Dendritic cell treated with granulocyte-macrophage colony-stimulating factor and Interleukin-4, amounts not matched to agents 40 ng/mL and 50 ng/mL, for 4 days (primary cell): ENCODE measurements at regions not wholly inside any gene's neighbourhood (a gene's known extent, or its start where the extent isn't known, plus 50 kb on each side); places are given as distances from the start of the nearest gene placed in this dataset.
A peak's percentile ranks its signal among the peaks of the same experiment; 100 is the strongest.
"Not testable (repeated sequence)": the region's sequence is repeated elsewhere in the genome, so short reads cannot be mapped to it uniquely, and the experiment has no call there.

ENCODE experiments used
- H3K27ac Mint-ChIP-seq: one replicate; pipeline ENCODE4 v1.8.0; 2022; ENCODE audit warnings: mild to moderate bottlenecking, mixed read lengths
- H3K27me3 Mint-ChIP-seq: one replicate; pipeline ENCODE4 v1.8.0; 2022; ENCODE audit warnings: mild to moderate bottlenecking, mixed read lengths
- H3K36me3 Mint-ChIP-seq: one replicate; pipeline ENCODE4 v1.8.0; 2022; ENCODE audit warnings: low read depth, mixed read lengths
- H3K4me1 Mint-ChIP-seq: one replicate; pipeline ENCODE4 v1.8.0; 2022; ENCODE audit warnings: low read depth, mixed read lengths
- H3K4me3 Mint-ChIP-seq: one replicate; pipeline ENCODE4 v1.8.0; 2022; ENCODE audit warnings: mild to moderate bottlenecking, moderate library complexity, mixed read lengths
- H3K9me3 Mint-ChIP-seq: one replicate; pipeline ENCODE4 v1.8.0; 2022; ENCODE audit warnings: mixed read lengths
- intact Hi-C: fragments of 100-400 bp; cut with micrococcal nuclease; formaldehyde crosslinking; loops from one replicate; pipeline ENCODE4 v1.15.0; 2022

DNA sequence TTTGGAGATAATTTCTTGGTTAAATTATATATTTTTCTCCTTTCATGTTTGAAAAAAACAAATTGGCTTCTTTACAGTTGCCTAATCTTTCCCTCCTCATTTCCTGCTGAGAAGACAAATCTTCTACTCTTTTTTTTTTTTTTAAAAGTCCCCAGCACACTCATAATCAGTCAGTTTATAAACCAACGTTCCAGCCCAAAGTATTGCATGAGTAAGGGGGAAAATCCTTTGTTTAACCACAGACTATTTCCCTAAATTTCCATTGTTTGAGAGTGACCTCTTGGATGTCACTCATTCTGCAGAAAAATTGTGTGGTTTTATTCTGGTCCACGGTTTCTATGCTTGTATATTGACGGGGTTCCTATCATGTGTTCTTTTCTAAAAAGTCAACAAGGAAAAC is 55.1 kb upstream of the TLR4 start:
- Mint-ChIP-seq H3K4me3 (no peak overlapping the region), H3K4me1 (peaks cover 30% of the 10 kb centered on the region), H3K36me3 (no peaks in the 10 kb centered on the region), H3K9me3 (no peaks in the 10 kb centered on the region), H3K27ac (no peak overlapping the region), H3K27me3 (peaks cover 13% of the 10 kb centered on the region)
- intact Hi-C loops: loop anchor here (5.0 to 10.0 kb wide), 2 partner anchors 53 to 416 kb away; partner anchors contain the start of gene TLR4

- intact Hi-C loops: loop anchor here (1.0 to 10.0 kb wide), 6 partner anchors 57 to 1722 kb away; partner anchors contain the start of genes BRINP1 and TLR4
- H3K27me3 Mint-ChIP-seq: peaks cover 31% of the 10 kb centered on the region
- peak overlapping the region; percentile 36 for H3K27ac Mint-ChIP-seq
- no peaks in the 10 kb centered on the region for H3K9me3 Mint-ChIP-seq
- H3K4me1 Mint-ChIP-seq: peaks cover 32% of the 10 kb centered on the region
- H3K4me3 Mint-ChIP-seq: peak overlapping the region; percentile 53
- no peaks in the 10 kb centered on the region for H3K36me3 Mint-ChIP-seq
These were observed 59.1 kb upstream of the TLR4 start for GRCh38 chr9:117644932-117645636.

DNA sequence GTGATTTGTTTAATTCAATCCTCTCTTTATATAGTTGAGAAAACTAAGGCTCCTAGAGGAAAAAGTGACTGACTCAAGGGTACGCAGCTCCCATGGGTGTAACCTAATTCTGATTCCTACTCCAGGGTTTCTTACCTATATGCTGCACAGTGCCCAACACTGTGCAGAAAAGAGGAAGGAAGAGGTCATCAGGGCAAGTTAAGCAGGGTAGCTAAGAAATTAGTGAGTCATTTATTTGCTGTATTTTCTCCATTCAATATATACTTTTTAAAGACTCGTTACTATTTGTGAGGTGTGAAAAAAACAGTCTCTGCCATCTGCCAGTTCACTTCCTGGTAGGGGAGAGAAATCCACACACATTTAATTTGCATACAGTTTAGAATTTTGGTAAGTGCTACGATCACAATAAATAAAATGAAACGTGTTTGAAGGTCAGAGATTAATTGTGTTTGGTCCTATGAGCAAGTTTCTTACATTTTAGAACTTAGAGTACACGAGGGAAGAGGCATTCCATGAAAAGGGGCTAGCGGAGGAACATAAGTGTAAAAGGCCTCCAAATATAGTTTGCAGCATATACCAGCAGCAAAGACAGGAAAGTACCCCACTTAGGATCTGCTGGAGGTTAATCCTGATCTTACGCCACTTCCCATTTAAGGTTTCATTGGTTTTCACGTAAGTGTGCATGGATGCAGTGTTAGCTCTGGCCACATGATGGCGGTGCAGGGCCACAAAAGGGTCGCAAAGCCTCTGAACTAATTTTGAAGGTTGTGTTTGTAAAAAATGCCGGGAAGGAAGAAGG is 59.9 kb upstream of the TLR4 start:
- intact Hi-C loops: loop anchor here (1.0 to 10.0 kb wide), 5 partner anchors 138 to 1723 kb away; partner anchors contain the start of gene BRINP1
- Mint-ChIP-seq H3K4me3 (peak overlapping the region; percentile 53), H3K27ac (peak overlapping the region; percentile 36), H3K9me3 (no peaks in the 10 kb centered on the region), H3K4me1 (peaks cover 30% of the 10 kb centered on the region), H3K36me3 (no peaks in the 10 kb centered on the region), H3K27me3 (peaks cover 32% of the 10 kb centered on the region)

- Mint-ChIP-seq H3K27ac (no peak overlapping the region), H3K27me3 (peaks cover 34% of the 10 kb centered on the region), H3K4me1 (peaks cover 22% of the 10 kb centered on the region), H3K9me3 (no peaks in the 10 kb centered on the region), H3K4me3 (peak overlapping the region; percentile 21), H3K36me3 (no peaks in the 10 kb centered on the region)
- intact Hi-C loops: loop anchor here (5.0 to 10.0 kb wide), 3 partner anchors 229 to 1724 kb away; partner anchors contain the start of gene BRINP1
These were observed 60.9 kb upstream of the TLR4 start for GRCh38 chr9:117643288-117643654.

DNA sequence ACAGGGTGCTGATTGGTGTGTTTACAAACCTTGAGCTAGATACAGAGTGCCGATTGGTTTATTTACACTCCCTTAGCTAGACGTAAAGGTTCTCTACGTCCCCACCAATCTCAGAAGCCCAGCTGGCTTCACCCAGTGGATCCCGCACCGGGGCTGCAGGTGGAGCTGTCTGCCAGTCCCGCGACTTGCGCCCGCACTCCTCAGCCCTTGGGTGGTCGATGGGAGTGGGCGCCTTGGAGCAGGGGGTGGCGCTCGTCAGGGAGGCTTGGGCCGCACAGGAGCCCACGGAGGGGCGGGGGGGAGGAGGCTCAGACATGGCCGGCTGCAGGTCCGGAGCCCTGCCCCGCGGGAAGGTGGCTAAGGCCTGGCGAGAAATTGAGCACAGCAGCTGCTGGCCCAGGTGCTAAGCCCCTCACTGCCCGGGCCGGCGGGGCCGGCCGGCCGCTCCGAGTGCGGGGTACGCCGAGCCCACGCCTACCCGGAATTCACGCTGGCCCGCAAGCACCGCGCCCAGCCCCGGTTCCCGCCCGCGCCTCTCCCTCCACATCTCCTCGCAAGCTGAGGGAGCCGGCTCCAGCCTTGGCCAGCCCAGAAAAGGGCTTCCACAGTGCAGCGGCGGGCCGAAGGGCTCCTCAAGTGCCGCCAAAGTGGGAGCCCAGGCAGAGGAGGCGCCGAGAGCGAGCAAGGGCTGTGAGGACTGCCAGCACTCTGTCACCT is 61.5 kb upstream of the TLR4 start:
- H3K4me1 Mint-ChIP-seq: peaks cover 22% of the 10 kb centered on the region
- not testable (repeated sequence) for H3K9me3 Mint-ChIP-seq, H3K36me3 Mint-ChIP-seq, H3K27ac Mint-ChIP-seq
- peaks cover 34% of the 10 kb centered on the region for H3K27me3 Mint-ChIP-seq
- intact Hi-C loops: loop anchor here (5.0 to 10.0 kb wide), 3 partner anchors 230 to 1725 kb away; partner anchors contain the start of gene BRINP1
- H3K4me3 Mint-ChIP-seq: peak overlapping the region; percentile 21

GRCh38 chr9:117636681-117637080 is 67.5 kb upstream of the TLR4 start:
- Mint-ChIP-seq H3K27me3 (peaks cover 26% of the 10 kb centered on the region), H3K9me3 (no peaks in the 10 kb centered on the region), H3K4me1 (no peaks in the 10 kb centered on the region), H3K36me3 (no peaks in the 10 kb centered on the region), H3K4me3 (no peak overlapping the region), H3K27ac (no peak overlapping the region)
- intact Hi-C loops: no loop called here

DNA sequence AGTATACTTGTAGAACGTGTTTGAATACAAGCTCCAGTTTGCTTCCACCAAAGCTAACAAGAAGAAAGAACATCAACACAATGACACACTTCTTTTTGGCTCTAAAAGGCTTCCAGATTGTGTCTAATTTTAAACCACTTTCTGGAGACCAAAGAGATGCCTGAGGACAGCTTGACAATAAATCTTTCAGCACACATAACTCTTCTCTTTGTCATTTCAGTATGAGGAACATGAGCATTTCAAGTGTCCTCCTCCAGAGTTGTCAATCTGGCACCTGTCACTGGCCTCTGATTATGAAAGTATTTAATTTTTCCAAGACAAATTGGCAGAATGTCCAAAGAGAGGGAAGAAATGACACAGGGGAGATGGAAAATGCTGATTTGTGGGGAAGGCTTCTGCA is 79.0 kb upstream of the TLR4 start:
- H3K27me3 Mint-ChIP-seq: no peaks in the 10 kb centered on the region
- intact Hi-C loops: no loop called here
- no peak overlapping the region for H3K27ac Mint-ChIP-seq
- peaks cover 28% of the 10 kb centered on the region for H3K9me3 Mint-ChIP-seq
- H3K4me3 Mint-ChIP-seq: no peak overlapping the region
- H3K36me3 Mint-ChIP-seq: no peaks in the 10 kb centered on the region
- H3K4me1 Mint-ChIP-seq: no peaks in the 10 kb centered on the region

DNA sequence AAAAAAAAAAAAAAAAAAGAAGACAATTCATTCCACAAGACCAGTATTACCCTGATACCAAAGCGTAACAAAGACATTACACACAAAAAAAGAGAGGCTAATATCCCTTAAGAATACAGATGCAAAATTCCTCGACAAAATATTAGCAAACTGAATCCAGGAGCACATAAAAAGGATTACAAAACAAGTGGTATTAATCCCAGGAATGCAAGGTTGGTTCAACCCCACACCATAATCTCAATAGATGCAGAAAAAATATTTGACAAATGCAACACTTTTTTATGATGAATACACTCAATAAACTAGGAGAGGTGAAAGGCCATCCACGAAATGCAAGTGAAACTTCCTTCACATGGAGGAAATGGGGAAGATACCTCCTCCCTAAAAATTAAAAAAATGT is 80.1 kb upstream of the TLR4 start:
- Mint-ChIP-seq H3K27ac (no peak overlapping the region), H3K27me3 (peaks cover 2% of the 10 kb centered on the region), H3K9me3 (peaks cover 28% of the 10 kb centered on the region), H3K36me3 (no peaks in the 10 kb centered on the region), H3K4me1 (no peaks in the 10 kb centered on the region), H3K4me3 (no peak overlapping the region)
- intact Hi-C loops: no loop called here

GRCh38 chr9:117622347-117622746 is 81.9 kb upstream of the TLR4 start:
- Mint-ChIP-seq H3K36me3 (no peaks in the 10 kb centered on the region), H3K27me3 (peaks cover 2% of the 10 kb centered on the region), H3K27ac (no peak overlapping the region), H3K4me3 (no peak overlapping the region), H3K9me3 (peaks cover 28% of the 10 kb centered on the region), H3K4me1 (no peaks in the 10 kb centered on the region)
- intact Hi-C loops: no loop called here

- no peaks in the 10 kb centered on the region for H3K9me3 Mint-ChIP-seq
- H3K4me1 Mint-ChIP-seq: no peaks in the 10 kb centered on the region
- H3K4me3 Mint-ChIP-seq: no peak overlapping the region
- intact Hi-C loops: no loop called here
- no peak overlapping the region for H3K27ac Mint-ChIP-seq
- H3K36me3 Mint-ChIP-seq: no peaks in the 10 kb centered on the region
- peaks cover 4% of the 10 kb centered on the region for H3K27me3 Mint-ChIP-seq
These were observed 87.8 kb upstream of the TLR4 start for GRCh38 chr9:117616431-117616831.

DNA sequence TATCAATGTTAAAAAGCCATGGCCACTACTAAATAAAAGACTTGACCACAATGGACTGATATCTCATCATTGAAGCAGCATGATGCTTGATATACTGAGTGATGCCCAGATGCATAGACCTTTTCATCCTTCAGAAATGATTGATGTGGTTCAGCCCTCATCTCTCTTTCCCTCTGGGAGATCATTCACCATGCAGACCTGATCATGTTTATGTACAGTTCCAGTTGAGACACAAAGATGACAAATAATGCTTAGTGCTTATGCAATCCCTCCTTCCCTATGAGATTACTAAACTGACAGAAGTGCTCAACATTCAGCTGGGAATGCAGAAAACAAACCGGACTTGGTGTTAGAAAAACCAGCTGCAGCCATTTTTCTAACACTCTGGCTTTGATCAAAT is 91.9 kb upstream of the TLR4 start:
- H3K4me1 Mint-ChIP-seq: no peaks in the 10 kb centered on the region
- H3K9me3 Mint-ChIP-seq: no peaks in the 10 kb centered on the region
- no peak overlapping the region for H3K4me3 Mint-ChIP-seq
- H3K36me3 Mint-ChIP-seq: no peaks in the 10 kb centered on the region
- H3K27me3 Mint-ChIP-seq: peaks cover 2% of the 10 kb centered on the region
- intact Hi-C loops: no loop called here
- H3K27ac Mint-ChIP-seq: no peak overlapping the region

GRCh38 chr9:117597977-117598376 is 106.2 kb upstream of the TLR4 start:
- Mint-ChIP-seq H3K4me3 (no peak overlapping the region), H3K27me3 (no peaks in the 10 kb centered on the region), H3K36me3 (no peaks in the 10 kb centered on the region), H3K9me3 (peaks cover 9% of the 10 kb centered on the region), H3K27ac (no peak overlapping the region), H3K4me1 (no peaks in the 10 kb centered on the region)
- intact Hi-C loops: no loop called here

DNA sequence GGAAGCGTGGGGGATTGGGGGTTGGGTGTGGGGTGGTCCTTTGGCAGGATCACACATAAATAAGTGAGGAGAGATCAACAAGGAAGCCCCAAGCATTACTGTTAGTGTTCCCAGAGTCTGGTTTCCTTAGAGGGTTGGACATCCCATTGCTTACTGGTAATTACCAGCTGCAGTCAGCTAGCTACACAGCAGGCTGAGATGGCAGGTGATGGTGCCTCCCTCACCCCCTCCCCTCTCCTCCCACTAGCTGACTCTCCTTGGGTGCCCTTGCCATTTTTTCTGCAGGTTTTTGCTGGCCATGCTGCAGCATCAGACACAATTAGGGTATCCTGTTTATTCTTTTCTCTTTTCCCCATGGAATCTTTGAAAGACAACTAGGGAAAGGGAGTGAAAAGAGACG is 107.5 kb upstream of the TLR4 start:
- Mint-ChIP-seq H3K9me3 (peaks cover 9% of the 10 kb centered on the region), H3K4me3 (no peak overlapping the region), H3K4me1 (no peaks in the 10 kb centered on the region), H3K27me3 (no peaks in the 10 kb centered on the region), H3K27ac (no peak overlapping the region), H3K36me3 (no peaks in the 10 kb centered on the region)
- intact Hi-C loops: no loop called here

DNA sequence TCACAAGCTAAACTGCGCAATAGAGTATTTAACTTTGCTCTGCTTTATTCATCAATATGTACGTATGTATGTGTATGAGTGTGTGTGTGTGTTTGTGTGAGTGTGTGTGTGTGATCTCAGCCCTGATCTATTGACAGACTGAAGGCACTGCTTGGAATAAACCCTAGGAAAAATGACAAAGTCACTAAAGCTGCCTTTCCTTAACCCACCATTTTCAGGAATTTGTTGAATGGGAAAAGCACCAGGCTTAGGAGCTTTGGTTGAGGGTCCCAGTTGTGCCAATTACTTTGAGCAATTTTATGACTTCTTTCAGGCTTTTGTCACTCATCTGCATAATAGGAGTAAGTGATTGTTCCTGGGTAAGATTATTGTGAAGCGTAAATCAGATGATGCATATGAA is 108.6 kb upstream of the TLR4 start:
- Mint-ChIP-seq H3K36me3 (no peaks in the 10 kb centered on the region), H3K27ac (no peak overlapping the region), H3K9me3 (peaks cover 9% of the 10 kb centered on the region), H3K27me3 (no peaks in the 10 kb centered on the region), H3K4me1 (no peaks in the 10 kb centered on the region), H3K4me3 (no peak overlapping the region)
- intact Hi-C loops: no loop called here
